WTC11 (cell line): ENCODE measurements at regions not wholly inside any gene's neighbourhood (a gene's known extent, or its start where the extent isn't known, plus 50 kb on each side); places are given as distances from the start of the nearest gene placed in this dataset.

ENCODE experiments used
- ESRRA ChIP-seq: sonication (generic); formaldehyde crosslinking; IDR thresholded peaks from 2 replicates; pipeline ENCODE4 v1.8.1; 2022; ENCODE audit warnings: mild to moderate bottlenecking, missing genetic modification reagents, borderline replicate concordance
- ETV6 ChIP-seq: sonication (generic); formaldehyde crosslinking; IDR thresholded peaks from 2 replicates; pipeline ENCODE4 v1.8.1; 2022; ENCODE audit warnings: mild to moderate bottlenecking, missing genetic modification reagents
- GRHL2 ChIP-seq: fragments of 250-450 bp; sonication (Bioruptor Pico); IDR thresholded peaks from 2 replicates; pipeline ENCODE4 v1.8.0; 2022; ENCODE audit warnings: mild to moderate bottlenecking, moderate library complexity; ENCODE audit not compliant: insufficient replicate concordance, severe bottlenecking
- IRF1 ChIP-seq: sonication (generic); formaldehyde crosslinking; IDR thresholded peaks from 2 replicates; pipeline ENCODE4 v1.8.0; 2023; ENCODE audit warnings: missing genetic modification reagents
- TEAD1 ChIP-seq: sonication (generic); formaldehyde crosslinking; IDR thresholded peaks from 2 replicates; pipeline ENCODE4 v1.8.0; 2022; ENCODE audit warnings: mild to moderate bottlenecking, missing genetic modification reagents
- TF ChIP-seq, protein P1 (sequence below): sonication (generic); formaldehyde crosslinking; IDR thresholded peaks from 2 replicates; pipeline ENCODE4 v1.8.1; 2023; ENCODE audit warnings: mild to moderate bottlenecking, moderate library complexity, missing genetic modification reagents
- TF ChIP-seq, protein P2 (sequence below): fragments of 200-600 bp; IDR thresholded peaks from 2 replicates; pipeline ENCODE4 v1.8.0; 2022; ENCODE audit warnings: antibody characterized with exemption
- TF ChIP-seq, protein P3 (sequence below): sonication (generic); formaldehyde crosslinking; IDR thresholded peaks from 2 replicates; pipeline ENCODE4 v1.8.1; 2023; ENCODE audit warnings: mild to moderate bottlenecking, missing genetic modification reagents, borderline replicate concordance
- TF ChIP-seq, protein P4 (sequence below): sonication (generic); formaldehyde crosslinking; IDR thresholded peaks from 2 replicates; pipeline ENCODE4 v1.8.0; 2023; ENCODE audit warnings: missing genetic modification reagents, mild to moderate bottlenecking, borderline replicate concordance
- TF ChIP-seq, protein P5 (sequence below): fragments of 250-450 bp; sonication (Bioruptor Pico); IDR thresholded peaks from 2 replicates; pipeline ENCODE4 v1.9.0; 2021; ENCODE audit warnings: mild to moderate bottlenecking

DNA sequence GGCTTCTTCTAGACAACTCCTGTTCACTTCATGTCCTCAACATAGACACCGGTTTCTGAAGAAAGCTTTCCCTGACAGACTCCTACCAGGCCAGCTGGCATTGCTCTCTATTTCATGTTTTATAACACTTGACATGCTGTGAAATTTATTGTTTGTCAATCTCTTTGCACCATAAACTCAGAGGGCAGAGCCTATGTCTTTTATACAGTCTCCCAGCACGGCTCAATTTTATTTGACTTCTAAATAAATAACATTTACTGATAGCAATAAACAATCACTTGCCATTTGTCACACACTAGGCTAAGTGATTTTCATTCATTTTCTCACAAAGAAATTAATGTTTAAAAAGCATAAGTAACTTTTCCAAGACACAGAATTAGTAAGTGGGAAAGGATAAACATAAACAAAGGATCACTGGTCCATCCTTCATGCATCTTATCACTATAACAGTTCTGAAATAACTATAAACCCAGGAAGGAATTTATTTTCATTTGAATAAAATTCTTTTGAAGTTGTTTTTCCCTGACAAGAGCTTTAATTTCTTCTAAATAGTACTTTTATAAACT lies 577.6 kb downstream of the TECRL start (continued):
- TF ChIP-seq, protein P1, sequence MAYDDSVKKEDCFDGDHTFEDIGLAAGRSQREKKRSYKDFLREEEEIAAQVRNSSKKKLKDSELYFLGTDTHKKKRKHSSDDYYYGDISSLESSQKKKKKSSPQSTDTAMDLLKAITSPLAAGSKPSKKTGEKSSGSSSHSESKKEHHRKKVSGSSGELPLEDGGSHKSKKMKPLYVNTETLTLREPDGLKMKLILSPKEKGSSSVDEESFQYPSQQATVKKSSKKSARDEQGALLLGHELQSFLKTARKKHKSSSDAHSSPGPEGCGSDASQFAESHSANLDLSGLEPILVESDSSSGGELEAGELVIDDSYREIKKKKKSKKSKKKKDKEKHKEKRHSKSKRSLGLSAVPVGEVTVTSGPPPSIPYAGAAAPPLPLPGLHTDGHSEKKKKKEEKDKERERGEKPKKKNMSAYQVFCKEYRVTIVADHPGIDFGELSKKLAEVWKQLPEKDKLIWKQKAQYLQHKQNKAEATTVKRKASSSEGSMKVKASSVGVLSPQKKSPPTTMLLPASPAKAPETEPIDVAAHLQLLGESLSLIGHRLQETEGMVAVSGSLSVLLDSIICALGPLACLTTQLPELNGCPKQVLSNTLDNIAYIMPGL (CRISPR knock-in tag), result no peak
- TF ChIP-seq ESRRA (CRISPR knock-in tag) (no peak), IRF1 (CRISPR knock-in tag) (no peak), ETV6 (CRISPR knock-in tag) (no peak), GRHL2 (no peak), TEAD1 (no peak)
- TF ChIP-seq, protein P2, sequence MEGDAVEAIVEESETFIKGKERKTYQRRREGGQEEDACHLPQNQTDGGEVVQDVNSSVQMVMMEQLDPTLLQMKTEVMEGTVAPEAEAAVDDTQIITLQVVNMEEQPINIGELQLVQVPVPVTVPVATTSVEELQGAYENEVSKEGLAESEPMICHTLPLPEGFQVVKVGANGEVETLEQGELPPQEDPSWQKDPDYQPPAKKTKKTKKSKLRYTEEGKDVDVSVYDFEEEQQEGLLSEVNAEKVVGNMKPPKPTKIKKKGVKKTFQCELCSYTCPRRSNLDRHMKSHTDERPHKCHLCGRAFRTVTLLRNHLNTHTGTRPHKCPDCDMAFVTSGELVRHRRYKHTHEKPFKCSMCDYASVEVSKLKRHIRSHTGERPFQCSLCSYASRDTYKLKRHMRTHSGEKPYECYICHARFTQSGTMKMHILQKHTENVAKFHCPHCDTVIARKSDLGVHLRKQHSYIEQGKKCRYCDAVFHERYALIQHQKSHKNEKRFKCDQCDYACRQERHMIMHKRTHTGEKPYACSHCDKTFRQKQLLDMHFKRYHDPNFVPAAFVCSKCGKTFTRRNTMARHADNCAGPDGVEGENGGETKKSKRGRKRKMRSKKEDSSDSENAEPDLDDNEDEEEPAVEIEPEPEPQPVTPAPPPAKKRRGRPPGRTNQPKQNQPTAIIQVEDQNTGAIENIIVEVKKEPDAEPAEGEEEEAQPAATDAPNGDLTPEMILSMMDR, result no peak
- TF ChIP-seq, protein P3, sequence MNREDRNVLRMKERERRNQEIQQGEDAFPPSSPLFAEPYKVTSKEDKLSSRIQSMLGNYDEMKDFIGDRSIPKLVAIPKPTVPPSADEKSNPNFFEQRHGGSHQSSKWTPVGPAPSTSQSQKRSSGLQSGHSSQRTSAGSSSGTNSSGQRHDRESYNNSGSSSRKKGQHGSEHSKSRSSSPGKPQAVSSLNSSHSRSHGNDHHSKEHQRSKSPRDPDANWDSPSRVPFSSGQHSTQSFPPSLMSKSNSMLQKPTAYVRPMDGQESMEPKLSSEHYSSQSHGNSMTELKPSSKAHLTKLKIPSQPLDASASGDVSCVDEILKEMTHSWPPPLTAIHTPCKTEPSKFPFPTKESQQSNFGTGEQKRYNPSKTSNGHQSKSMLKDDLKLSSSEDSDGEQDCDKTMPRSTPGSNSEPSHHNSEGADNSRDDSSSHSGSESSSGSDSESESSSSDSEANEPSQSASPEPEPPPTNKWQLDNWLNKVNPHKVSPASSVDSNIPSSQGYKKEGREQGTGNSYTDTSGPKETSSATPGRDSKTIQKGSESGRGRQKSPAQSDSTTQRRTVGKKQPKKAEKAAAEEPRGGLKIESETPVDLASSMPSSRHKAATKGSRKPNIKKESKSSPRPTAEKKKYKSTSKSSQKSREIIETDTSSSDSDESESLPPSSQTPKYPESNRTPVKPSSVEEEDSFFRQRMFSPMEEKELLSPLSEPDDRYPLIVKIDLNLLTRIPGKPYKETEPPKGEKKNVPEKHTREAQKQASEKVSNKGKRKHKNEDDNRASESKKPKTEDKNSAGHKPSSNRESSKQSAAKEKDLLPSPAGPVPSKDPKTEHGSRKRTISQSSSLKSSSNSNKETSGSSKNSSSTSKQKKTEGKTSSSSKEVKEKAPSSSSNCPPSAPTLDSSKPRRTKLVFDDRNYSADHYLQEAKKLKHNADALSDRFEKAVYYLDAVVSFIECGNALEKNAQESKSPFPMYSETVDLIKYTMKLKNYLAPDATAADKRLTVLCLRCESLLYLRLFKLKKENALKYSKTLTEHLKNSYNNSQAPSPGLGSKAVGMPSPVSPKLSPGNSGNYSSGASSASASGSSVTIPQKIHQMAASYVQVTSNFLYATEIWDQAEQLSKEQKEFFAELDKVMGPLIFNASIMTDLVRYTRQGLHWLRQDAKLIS, result no peak
- TF ChIP-seq, protein P4, sequence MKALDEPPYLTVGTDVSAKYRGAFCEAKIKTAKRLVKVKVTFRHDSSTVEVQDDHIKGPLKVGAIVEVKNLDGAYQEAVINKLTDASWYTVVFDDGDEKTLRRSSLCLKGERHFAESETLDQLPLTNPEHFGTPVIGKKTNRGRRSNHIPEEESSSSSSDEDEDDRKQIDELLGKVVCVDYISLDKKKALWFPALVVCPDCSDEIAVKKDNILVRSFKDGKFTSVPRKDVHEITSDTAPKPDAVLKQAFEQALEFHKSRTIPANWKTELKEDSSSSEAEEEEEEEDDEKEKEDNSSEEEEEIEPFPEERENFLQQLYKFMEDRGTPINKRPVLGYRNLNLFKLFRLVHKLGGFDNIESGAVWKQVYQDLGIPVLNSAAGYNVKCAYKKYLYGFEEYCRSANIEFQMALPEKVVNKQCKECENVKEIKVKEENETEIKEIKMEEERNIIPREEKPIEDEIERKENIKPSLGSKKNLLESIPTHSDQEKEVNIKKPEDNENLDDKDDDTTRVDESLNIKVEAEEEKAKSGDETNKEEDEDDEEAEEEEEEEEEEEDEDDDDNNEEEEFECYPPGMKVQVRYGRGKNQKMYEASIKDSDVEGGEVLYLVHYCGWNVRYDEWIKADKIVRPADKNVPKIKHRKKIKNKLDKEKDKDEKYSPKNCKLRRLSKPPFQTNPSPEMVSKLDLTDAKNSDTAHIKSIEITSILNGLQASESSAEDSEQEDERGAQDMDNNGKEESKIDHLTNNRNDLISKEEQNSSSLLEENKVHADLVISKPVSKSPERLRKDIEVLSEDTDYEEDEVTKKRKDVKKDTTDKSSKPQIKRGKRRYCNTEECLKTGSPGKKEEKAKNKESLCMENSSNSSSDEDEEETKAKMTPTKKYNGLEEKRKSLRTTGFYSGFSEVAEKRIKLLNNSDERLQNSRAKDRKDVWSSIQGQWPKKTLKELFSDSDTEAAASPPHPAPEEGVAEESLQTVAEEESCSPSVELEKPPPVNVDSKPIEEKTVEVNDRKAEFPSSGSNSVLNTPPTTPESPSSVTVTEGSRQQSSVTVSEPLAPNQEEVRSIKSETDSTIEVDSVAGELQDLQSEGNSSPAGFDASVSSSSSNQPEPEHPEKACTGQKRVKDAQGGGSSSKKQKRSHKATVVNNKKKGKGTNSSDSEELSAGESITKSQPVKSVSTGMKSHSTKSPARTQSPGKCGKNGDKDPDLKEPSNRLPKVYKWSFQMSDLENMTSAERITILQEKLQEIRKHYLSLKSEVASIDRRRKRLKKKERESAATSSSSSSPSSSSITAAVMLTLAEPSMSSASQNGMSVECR (CRISPR knock-in tag), result no peak
- TF ChIP-seq, protein P5, sequence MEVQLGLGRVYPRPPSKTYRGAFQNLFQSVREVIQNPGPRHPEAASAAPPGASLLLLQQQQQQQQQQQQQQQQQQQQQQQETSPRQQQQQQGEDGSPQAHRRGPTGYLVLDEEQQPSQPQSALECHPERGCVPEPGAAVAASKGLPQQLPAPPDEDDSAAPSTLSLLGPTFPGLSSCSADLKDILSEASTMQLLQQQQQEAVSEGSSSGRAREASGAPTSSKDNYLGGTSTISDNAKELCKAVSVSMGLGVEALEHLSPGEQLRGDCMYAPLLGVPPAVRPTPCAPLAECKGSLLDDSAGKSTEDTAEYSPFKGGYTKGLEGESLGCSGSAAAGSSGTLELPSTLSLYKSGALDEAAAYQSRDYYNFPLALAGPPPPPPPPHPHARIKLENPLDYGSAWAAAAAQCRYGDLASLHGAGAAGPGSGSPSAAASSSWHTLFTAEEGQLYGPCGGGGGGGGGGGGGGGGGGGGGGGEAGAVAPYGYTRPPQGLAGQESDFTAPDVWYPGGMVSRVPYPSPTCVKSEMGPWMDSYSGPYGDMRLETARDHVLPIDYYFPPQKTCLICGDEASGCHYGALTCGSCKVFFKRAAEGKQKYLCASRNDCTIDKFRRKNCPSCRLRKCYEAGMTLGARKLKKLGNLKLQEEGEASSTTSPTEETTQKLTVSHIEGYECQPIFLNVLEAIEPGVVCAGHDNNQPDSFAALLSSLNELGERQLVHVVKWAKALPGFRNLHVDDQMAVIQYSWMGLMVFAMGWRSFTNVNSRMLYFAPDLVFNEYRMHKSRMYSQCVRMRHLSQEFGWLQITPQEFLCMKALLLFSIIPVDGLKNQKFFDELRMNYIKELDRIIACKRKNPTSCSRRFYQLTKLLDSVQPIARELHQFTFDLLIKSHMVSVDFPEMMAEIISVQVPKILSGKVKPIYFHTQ (CRISPR knock-in tag), result no peak
- TF ChIP-seq, all 79 proteins: peak for 0
